PC-3 (cell line): ENCODE measurements at regions not wholly inside any gene's neighbourhood (a gene's known extent, or its start where the extent isn't known, plus 50 kb on each side); places are given as distances from the start of the nearest gene placed in this dataset.

ENCODE experiments used
- ATAC-seq: fragments of 200-7000 bp; cut with Tn5 transposase; 2 replicates; pipeline ENCODE4 v1.9.1; 2020; ENCODE audit warnings: mild to moderate bottlenecking, moderate library complexity
- BruUV-seq: library from RNA; stranded (reverse); fragments of 400-500 nt; replicated peaks from 2 replicates; lab custom pipeline; 2021; lab: Mats Ljungman, UMichigan
- CTCF ChIA-PET: fragments of 300-600 bp; sonication (Branson Sonifier 250); formaldehyde crosslinking; loops from one replicate; lab custom pipeline; 2022; ENCODE audit warnings: antibody characterized with exemption; lab: Charles Lee
- POLR2A ChIA-PET: fragments of 300-600 bp; sonication (Branson Sonifier 250); formaldehyde crosslinking; loops from one replicate; lab custom pipeline; 2022; ENCODE audit warnings: antibody characterized with exemption; ENCODE audit not compliant: unreplicated experiment; lab: Charles Lee
- DNase-seq: peaks from one replicate; pipeline ENCODE4 v3.0.0-alpha.2; 2015
- H2AFZ ChIP-seq: fragments of 300-600 bp; sonication (generic); 2 replicates; pipeline ENCODE4 v1.6.0; 2016; ENCODE audit warnings: antibody characterized with exemption, low read length
- H3F3A ChIP-seq: fragments of 300-600 bp; sonication (generic); one replicate; pipeline ENCODE4 v1.6.0; 2017; ENCODE audit warnings: antibody characterized with exemption, low read length, control low read depth, mild to moderate bottlenecking; ENCODE audit not compliant: unreplicated experiment
- H3K27ac ChIP-seq: fragments of 300-600 bp; sonication (generic); 2 replicates; pipeline ENCODE4 v1.5.1; 2016; ENCODE audit warnings: mild to moderate bottlenecking, low read length
- H3K27me3 ChIP-seq: fragments of 300-600 bp; sonication (generic); 2 replicates; pipeline ENCODE4 v1.6.1; 2016; ENCODE audit warnings: low read length, mixed read lengths
- H3K36me3 ChIP-seq: fragments of 300-600 bp; sonication (generic); 2 replicates; pipeline ENCODE4 v1.6.1; 2016; ENCODE audit warnings: low read depth, mixed run types, low read length, mixed read lengths
- H3K4me1 ChIP-seq: fragments of 300-600 bp; sonication (generic); 2 replicates; pipeline ENCODE4 v1.5.1; 2016; ENCODE audit warnings: low read length; ENCODE audit not compliant: insufficient read depth
- H3K4me2 ChIP-seq: fragments of 300-600 bp; sonication (generic); 2 replicates; pipeline ENCODE4 v1.6.0; 2016; ENCODE audit warnings: low read length
- H3K4me3 ChIP-seq: fragments of 300-600 bp; sonication (generic); 2 replicates; pipeline ENCODE4 v1.5.1; 2016; ENCODE audit warnings: mild to moderate bottlenecking, low read length, mixed read lengths
- H3K79me2 ChIP-seq: fragments of 300-600 bp; sonication (generic); 2 replicates; pipeline ENCODE4 v1.6.1; 2017; ENCODE audit warnings: low read length, mixed read lengths
- H3K9ac ChIP-seq: fragments of 300-600 bp; sonication (generic); 2 replicates; pipeline ENCODE4 v1.6.0; 2016; ENCODE audit warnings: mild to moderate bottlenecking, low read length
- H3K9me2 ChIP-seq: fragments of 300-600 bp; sonication (generic); replicated peaks from 2 replicates; pipeline ENCODE4 v1.6.1; 2016; ENCODE audit warnings: mixed run types, low read length, mixed read lengths
- H3K9me3 ChIP-seq: fragments of 300-600 bp; sonication (generic); 2 replicates; pipeline ENCODE4 v1.6.1; 2016; ENCODE audit warnings: low read length, mixed read lengths
- H4K20me1 ChIP-seq: fragments of 300-600 bp; sonication (generic); 2 replicates; pipeline ENCODE4 v1.6.1; 2016; ENCODE audit warnings: low read length, mixed read lengths
- CTCF ChIP-seq: fragments of 300-600 bp; sonication (generic); conservative IDR thresholded peaks from 2 replicates; pipeline ENCODE4 v1.5.1; 2017; ENCODE audit warnings: antibody characterized with exemption, low read depth, mild to moderate bottlenecking, low read length
- EZH2 ChIP-seq: fragments of 300-600 bp; sonication (generic); IDR thresholded peaks from one replicate; pipeline ENCODE4 v1.6.1; 2017; ENCODE audit warnings: antibody characterized with exemption, mild to moderate bottlenecking, low read length; ENCODE audit not compliant: unreplicated experiment
- EZH2phosphoT487 ChIP-seq: fragments of 300-600 bp; sonication (generic); IDR thresholded peaks from 2 replicates; pipeline ENCODE4 v1.6.1; 2018; ENCODE audit warnings: mild to moderate bottlenecking, antibody characterized with exemption, low read length, borderline replicate concordance
- intact Hi-C: fragments of 100-400 bp; cut with micrococcal nuclease; formaldehyde crosslinking; loops from 2 replicates; pipeline ENCODE4 v1.9.0; 2023

GRCh38 chr21:35585155-35585554 lies 475.2 kb downstream of the SETD4 start:
- ATAC-seq (no peak), DNase-seq (no peak)
- Histone ChIP-seq H3F3A (no peaks in the 10 kb centered on the region), H3K4me2 (no peak overlapping the region), H3K4me3 (no peak overlapping the region), H3K36me3 (no peaks in the 10 kb centered on the region), H4K20me1 (no peaks in the 10 kb centered on the region), H3K9me3 (no peaks in the 10 kb centered on the region), H3K9me2 (no peaks in the 10 kb centered on the region), H3K27ac (no peak overlapping the region), H2AFZ (no peak overlapping the region), H3K9ac (no peak overlapping the region), H3K4me1 (no peaks in the 10 kb centered on the region), H3K27me3 (no peaks in the 10 kb centered on the region), H3K79me2 (no peaks in the 10 kb centered on the region)
- TF ChIP-seq EZH2phosphoT487: no peak
- BruUV-seq: no TSS peak
- ChIA-PET POLR2A (no interaction called here), CTCF (no interaction called here)
- intact Hi-C loops: no loop called here

- Histone ChIP-seq H3K9me3 (no peaks in the 10 kb centered on the region), H3K27me3 (no peaks in the 10 kb centered on the region), H3K4me2 (no peak overlapping the region), H3K4me1 (no peaks in the 10 kb centered on the region), H3K27ac (no peak overlapping the region), H3K9ac (no peak overlapping the region), H3K79me2 (no peaks in the 10 kb centered on the region), H2AFZ (no peak overlapping the region), H4K20me1 (no peaks in the 10 kb centered on the region), H3K4me3 (no peak overlapping the region), H3K9me2 (no peaks in the 10 kb centered on the region), H3F3A (no peaks in the 10 kb centered on the region), H3K36me3 (no peaks in the 10 kb centered on the region)
- intact Hi-C loops: no loop called here
- DNase-seq (no peak), ATAC-seq (no peak)
- no peak for TF ChIP-seq CTCF
- TF ChIP-seq EZH2: no peak
- TF ChIP-seq EZH2phosphoT487: no peak
- no TSS peak for BruUV-seq
- CTCF ChIA-PET: no interaction called here
- POLR2A ChIA-PET: no interaction called here
These were observed 476.6 kb downstream of the SETD4 start for GRCh38 chr21:35583566-35584216.

GRCh38 chr21:35582731-35583130 lies 477.6 kb downstream of the SETD4 start:
- H3K9me3 ChIP-seq: no peaks in the 10 kb centered on the region
- no peak overlapping the region for H3K27ac ChIP-seq
- no peak overlapping the region for H3K4me2 ChIP-seq
- intact Hi-C loops: no loop called here
- CTCF ChIA-PET: no interaction called here
- H3K4me3 ChIP-seq: no peak overlapping the region
- H3K9ac ChIP-seq: no peak overlapping the region
- H3K9me2 ChIP-seq: no peaks in the 10 kb centered on the region
- no peaks in the 10 kb centered on the region for H3K27me3 ChIP-seq
- POLR2A ChIA-PET: no interaction called here
- H3K36me3 ChIP-seq: no peaks in the 10 kb centered on the region
- DNase-seq (no peak), ATAC-seq (no peak)
- BruUV-seq: no TSS peak
- no peak overlapping the region for H2AFZ ChIP-seq
- TF ChIP-seq EZH2phosphoT487 (no peak), CTCF (no peak), EZH2 (no peak)
- H3F3A ChIP-seq: no peaks in the 10 kb centered on the region
- H3K4me1 ChIP-seq: no peaks in the 10 kb centered on the region
- H4K20me1 ChIP-seq: no peaks in the 10 kb centered on the region
- no peaks in the 10 kb centered on the region for H3K79me2 ChIP-seq
